Liver (tissue), 8 donors: ENCODE measurements at regions not wholly inside any gene's neighbourhood (a gene's known extent, or its start where the extent isn't known, plus 50 kb on each side); places are given as distances from the start of the nearest gene placed in this dataset.

Experiments
- DNase-seq: peaks from one replicate; pipeline ENCODE4 v3.0.0-alpha.2; 2017; ENCODE audit warnings: low spot score
- H3K27ac ChIP-seq, 2 donors: one replicate each; pipeline ENCODE4 v1.7.0; 2013; ENCODE audit warnings: inconsistent platforms in 2 of 2, low read length in 2 of 2, control low read depth in 1 of 2, low read depth in 1 of 2, mild to moderate bottlenecking in 1 of 2
- H3K27me3 ChIP-seq, 4 donors: one replicate each; pipeline versions ENCODE4 v1.6.1 to v1.7.0; 2013; ENCODE audit warnings: low read length in 3 of 4, inconsistent platforms in 1 of 4, mild to moderate bottlenecking in 1 of 4, moderate library complexity in 1 of 4; ENCODE audit not compliant: control insufficient read depth in 4 of 4, insufficient read depth in 4 of 4
- H3K36me3 ChIP-seq, 4 donors: one replicate each; pipeline versions ENCODE4 v1.6.1 to v1.7.0; 2013; ENCODE audit warnings: low read length in 3 of 4, mild to moderate bottlenecking in 3 of 4, low read depth in 1 of 4, moderate library complexity in 1 of 4; ENCODE audit not compliant: control insufficient read depth in 4 of 4, insufficient read depth in 3 of 4
- H3K4me1 ChIP-seq, 4 donors: one replicate each; pipeline versions ENCODE4 v1.6.1 to v1.7.0; 2013; ENCODE audit warnings: low read length in 3 of 4, mild to moderate bottlenecking in 3 of 4, moderate library complexity in 1 of 4; ENCODE audit not compliant: control insufficient read depth in 4 of 4, insufficient read depth in 4 of 4
- H3K4me3 ChIP-seq, 3 donors: one replicate each; pipeline versions ENCODE4 v1.6.1 to v1.7.0; 2013; ENCODE audit warnings: low read length in 3 of 3, control low read depth in 1 of 3, low read depth in 1 of 3, mild to moderate bottlenecking in 1 of 3
- H3K9ac ChIP-seq, 2 donors: one replicate each; pipeline ENCODE4 v1.7.0; 2013; ENCODE audit warnings: low read length in 2 of 2, mild to moderate bottlenecking in 2 of 2, moderate library complexity in 2 of 2, control low read depth in 1 of 2, low read depth in 1 of 2
- H3K9me3 ChIP-seq, 4 donors: one replicate each; pipeline versions ENCODE4 v1.6.1 to v1.7.0; 2013; ENCODE audit warnings: low read length in 3 of 4; ENCODE audit not compliant: control insufficient read depth in 4 of 4
- ATF3 ChIP-seq: IDR thresholded peaks from 2 replicates; pipeline ENCODE4 v1.6.1; 2016; ENCODE audit warnings: antibody characterized with exemption
- CTCF ChIP-seq: fragments of 150-350 bp; IDR thresholded peaks from 2 replicates; pipeline ENCODE4 v1.5.1; 2017; ENCODE audit warnings: improper control_type of control experiment, low read depth, low read length; ENCODE audit not compliant: missing input control
- EGR1 ChIP-seq, 2 donors: IDR thresholded peaks; 2 replicates each; pipeline ENCODE4 v1.6.1; 2016 to 2018; ENCODE audit warnings: antibody characterized with exemption in 2 of 2, low read depth in 2 of 2
- FOXA1 ChIP-seq: IDR thresholded peaks from 2 replicates; pipeline ENCODE4 v1.6.1; 2016; ENCODE audit warnings: antibody characterized with exemption
- FOXA2 ChIP-seq: IDR thresholded peaks from 2 replicates; pipeline ENCODE4 v1.6.1; 2016; ENCODE audit warnings: antibody characterized with exemption
- HNF4A ChIP-seq, 2 donors: conservative IDR thresholded peaks; 2 replicates each; pipeline ENCODE4 v1.6.1; 2016; ENCODE audit warnings: antibody characterized with exemption in 2 of 2, mild to moderate bottlenecking in 2 of 2
- HNF4G ChIP-seq: IDR thresholded peaks from 2 replicates; pipeline ENCODE4 v1.6.1; 2016; ENCODE audit warnings: antibody characterized with exemption
- JUND ChIP-seq, 2 donors: IDR thresholded peaks; 2 replicates each; pipeline ENCODE4 v1.6.1; 2016; ENCODE audit warnings: antibody characterized with exemption in 2 of 2
- MAX ChIP-seq: IDR thresholded peaks from 2 replicates; pipeline ENCODE4 v1.6.1; 2016; ENCODE audit warnings: antibody characterized with exemption
- NR2F2 ChIP-seq: IDR thresholded peaks from 2 replicates; pipeline ENCODE4 v1.6.1; 2016; ENCODE audit warnings: antibody characterized with exemption
- REST ChIP-seq: IDR thresholded peaks from 2 replicates; pipeline ENCODE4 v1.6.1; 2016; ENCODE audit warnings: antibody characterized with exemption, mild to moderate bottlenecking
- RXRA ChIP-seq, 2 donors: IDR thresholded peaks; 2 replicates each; pipeline ENCODE4 v1.6.1; 2017 to 2018; ENCODE audit warnings: antibody characterized with exemption in 2 of 2, mild to moderate bottlenecking in 1 of 2
- SP1 ChIP-seq: IDR thresholded peaks from 2 replicates; pipeline ENCODE4 v1.6.1; 2018; ENCODE audit warnings: antibody characterized with exemption, mild to moderate bottlenecking
- TAF1 ChIP-seq: conservative IDR thresholded peaks from 2 replicates; pipeline ENCODE4 v1.6.1; 2016; ENCODE audit warnings: antibody characterized with exemption, mild to moderate bottlenecking
- YY1 ChIP-seq: IDR thresholded peaks from 2 replicates; pipeline ENCODE4 v1.6.1; 2016; ENCODE audit warnings: antibody characterized with exemption, mild to moderate bottlenecking
- ZBTB33 ChIP-seq: IDR thresholded peaks from 2 replicates; pipeline ENCODE4 v1.6.1; 2016; ENCODE audit warnings: antibody characterized with exemption
- WGBS: extraction: QIAGEN DNeasy Blood & Tissue Kit; methylation state at CpG from one replicate; pipeline ENCODE4 v1.1.7; 2013; 5-methylcytosine and 5-hydroxymethylcytosine counted together
- donor health status: healthy.
- donor health status: healthy.
- donor health status: healthy.
- donor health status: healthy.
- donor health status: healthy.

GRCh38 chr16:17970816-17971331 is 365.7 kb downstream of the NPIPA8 start:
- no peaks in the 10 kb centered on the region for H3K36me3 ChIP-seq
- no peak overlapping the region for H3K27ac ChIP-seq
- 87% methylated on average over 4 of the region's 4 CpGs for WGBS
- no peak overlapping the region for H3K9ac ChIP-seq
- H3K27me3 ChIP-seq, result no peaks in the 10 kb centered on the region
- TF ChIP-seq HNF4G (no peak), NR2F2 (peak; percentile 35)
- no peaks in the 10 kb centered on the region for H3K4me1 ChIP-seq
- H3K4me3 ChIP-seq, result no peak overlapping the region
- peaks cover 0 to 2% (median 0%) of the 10 kb centered on the region in 4 donors for H3K9me3 ChIP-seq
- no peak for DNase-seq

GRCh38 chr16:17970157-17970765 is 366.3 kb downstream of the NPIPA8 start:
- DNase-seq, result no peak
- Histone ChIP-seq H3K36me3 (no peaks in the 10 kb centered on the region), H3K9ac (no peak overlapping the region), H3K9me3 (peaks cover 0 to 2% (median 0%) of the 10 kb centered on the region in 4 donors), H3K4me3 (no peak overlapping the region), H3K27ac (no peak overlapping the region), H3K27me3 (no peaks in the 10 kb centered on the region), H3K4me1 (no peaks in the 10 kb centered on the region)
- WGBS, result 78% methylated on average over 5 of the region's 5 CpGs
- TF ChIP-seq REST (no peak), EGR1 (IDR thresholded peaks at IDR 0.05; ENCODE audit: low read depth in 2 of 2) (no peak), TAF1 (no peak), CTCF (no peak), MAX (no peak), RXRA (IDR thresholded peaks at IDR 0.05) (no peak), NR2F2 (no peak), ZBTB33 (no peak), HNF4A (conservative IDR thresholded peaks at IDR 0.05) (no peak), ATF3 (no peak), HNF4G (no peak), FOXA2 (no peak), JUND (IDR thresholded peaks at IDR 0.05) (no peak), SP1 (no peak), FOXA1 (no peak), YY1 (no peak)
